Colonic mucosa (tissue), 4 donors: ENCODE measurements at regions not wholly inside any gene's neighbourhood (a gene's known extent, or its start where the extent isn't known, plus 50 kb on each side); places are given as distances from the start of the nearest gene placed in this dataset.
"Not testable (repeated sequence)": the region's sequence is repeated elsewhere in the genome, so short reads cannot be mapped to it uniquely, and the experiment has no call there.

ENCODE experiments used
- DNase-seq: peaks from one replicate; pipeline ENCODE4 v3.0.0-alpha.2; 2020
- H3K27ac ChIP-seq: fragments of 200-600 bp; one replicate; pipeline ENCODE4 v1.8.0; 2021
- H3K27me3 ChIP-seq: fragments of 200-600 bp; one replicate; pipeline ENCODE4 v1.8.0; 2021
- H3K36me3 ChIP-seq: fragments of 200-600 bp; one replicate; pipeline ENCODE4 v1.8.0; 2021
- H3K4me1 ChIP-seq: fragments of 200-600 bp; one replicate; pipeline ENCODE4 v1.8.0; 2021; ENCODE audit warnings: mild to moderate bottlenecking
- H3K4me3 ChIP-seq: fragments of 200-600 bp; one replicate; pipeline ENCODE4 v1.8.0; 2021
- H3K9ac ChIP-seq, 2 donors: one replicate each; pipeline ENCODE4 v1.7.0; 2013; ENCODE audit warnings: control low read depth in 2 of 2, low read depth in 2 of 2, low read length in 2 of 2
- H3K9me3 ChIP-seq: fragments of 200-600 bp; one replicate; pipeline ENCODE4 v1.8.0; 2021
- CTCF ChIP-seq: fragments of 200-600 bp; IDR thresholded peaks from one replicate; pipeline ENCODE4 v1.8.0; 2022; ENCODE audit warnings: antibody characterized with exemption, mild to moderate bottlenecking
- intact Hi-C: fragments of 100-400 bp; cut with DNase I; formaldehyde crosslinking; loops from one replicate; pipeline ENCODE4 v1.14.1; 2022
- donor health status: healthy.
- donor health status: DM: no; HTN: no; CAD: no.
- donor health status: DM: no; HTN: no; CAD: no.

GRCh38 chrX:74211911-74212310, 92.1 kb upstream of the ZCCHC13 start:
- no peaks in the 10 kb centered on the region for H3K36me3 ChIP-seq
- no peak for TF ChIP-seq CTCF
- intact Hi-C loops = no loop called here
- H3K27me3 ChIP-seq = no peaks in the 10 kb centered on the region
- no peak overlapping the region for H3K9ac ChIP-seq
- no peaks in the 10 kb centered on the region for H3K9me3 ChIP-seq
- no peak overlapping the region for H3K4me3 ChIP-seq
- no peak for DNase-seq
- no peaks in the 10 kb centered on the region for H3K4me1 ChIP-seq
- no peak overlapping the region for H3K27ac ChIP-seq

GRCh38 chrX:74207539-74207938, 96.4 kb upstream of the ZCCHC13 start:
- no peaks in the 10 kb centered on the region for H3K27me3 ChIP-seq
- intact Hi-C loops = no loop called here
- no peak for DNase-seq
- no peaks in the 10 kb centered on the region for H3K9me3 ChIP-seq
- TF ChIP-seq CTCF = no peak
- H3K27ac ChIP-seq = no peak overlapping the region
- H3K36me3 ChIP-seq = no peaks in the 10 kb centered on the region
- H3K9ac ChIP-seq = no peak overlapping the region
- H3K4me3 ChIP-seq = no peak overlapping the region
- H3K4me1 ChIP-seq = no peaks in the 10 kb centered on the region

- Histone ChIP-seq H3K9ac (no peak overlapping the region), H3K36me3 (no peaks in the 10 kb centered on the region), H3K9me3 (no peaks in the 10 kb centered on the region), H3K27me3 (no peaks in the 10 kb centered on the region), H3K4me1 (no peaks in the 10 kb centered on the region), H3K4me3 (no peak overlapping the region), H3K27ac (no peak overlapping the region)
- intact Hi-C loops = no loop called here
- DNase-seq = no peak
- no peak for TF ChIP-seq CTCF
Measured at GRCh38 chrX:74195605-74196004, 108.4 kb upstream of the ZCCHC13 start.

GRCh38 chrX:74195120-74195519, 108.9 kb upstream of the ZCCHC13 start:
- no peak for TF ChIP-seq CTCF
- intact Hi-C loops = no loop called here
- H3K27me3 ChIP-seq = no peaks in the 10 kb centered on the region

GRCh38 chrX:74187211-74187610, 116.8 kb upstream of the ZCCHC13 start:
- H3K9ac ChIP-seq = no peak overlapping the region
- H3K9me3 ChIP-seq = no peaks in the 10 kb centered on the region
- no peaks in the 10 kb centered on the region for H3K36me3 ChIP-seq
- intact Hi-C loops = no loop called here
- no peaks in the 10 kb centered on the region for H3K4me1 ChIP-seq
- TF ChIP-seq CTCF = no peak
- H3K4me3 ChIP-seq = no peak overlapping the region
- DNase-seq = no peak
- no peak overlapping the region for H3K27ac ChIP-seq
- H3K27me3 ChIP-seq = no peaks in the 10 kb centered on the region

More at GRCh38 chrX:74195120-74195519, 108.9 kb upstream of the ZCCHC13 start:
- no peak overlapping the region for H3K4me3 ChIP-seq
- no peaks in the 10 kb centered on the region for H3K9me3 ChIP-seq
- no peak for DNase-seq
- no peaks in the 10 kb centered on the region for H3K4me1 ChIP-seq
- H3K36me3 ChIP-seq = no peaks in the 10 kb centered on the region
- H3K9ac ChIP-seq = no peak overlapping the region
- no peak overlapping the region for H3K27ac ChIP-seq

GRCh38 chrX:74183047-74183446, 120.9 kb upstream of the ZCCHC13 start:
- H3K4me1 ChIP-seq, H3K27me3 ChIP-seq, H3K27ac ChIP-seq, DNase-seq, H3K4me3 ChIP-seq, intact Hi-C loops, H3K9ac ChIP-seq, H3K36me3 ChIP-seq, H3K9me3 ChIP-seq: not testable (repeated sequence)

- H3K27me3 ChIP-seq, H3K9me3 ChIP-seq, H3K4me1 ChIP-seq, H3K9ac ChIP-seq, H3K36me3 ChIP-seq, H3K27ac ChIP-seq, DNase-seq, H3K4me3 ChIP-seq, intact Hi-C loops: not testable (repeated sequence)
Measured at GRCh38 chrX:74181976-74182375, 122.0 kb upstream of the ZCCHC13 start.
